NCI-H2107 treated with DMSO at 0.1 percent for 48 hours (cell line): ENCODE measurements at regions not wholly inside any gene's neighbourhood (a gene's known extent, or its start where the extent isn't known, plus 50 kb on each side); places are given as distances from the start of the nearest gene placed in this dataset.
"Not testable (repeated sequence)": the region's sequence is repeated elsewhere in the genome, so short reads cannot be mapped to it uniquely, and the experiment has no call there.

ENCODE experiments used
- DNase-seq: peaks from one replicate; lab custom pipeline; 2025; ENCODE audit not compliant: unreplicated experiment; lab: John Stamatoyannopoulos, UW

- DNase-seq: no peak
These were observed 280.6 kb upstream of the DEFB112 start for GRCh38 chr6:50330347-50330746.

DNA sequence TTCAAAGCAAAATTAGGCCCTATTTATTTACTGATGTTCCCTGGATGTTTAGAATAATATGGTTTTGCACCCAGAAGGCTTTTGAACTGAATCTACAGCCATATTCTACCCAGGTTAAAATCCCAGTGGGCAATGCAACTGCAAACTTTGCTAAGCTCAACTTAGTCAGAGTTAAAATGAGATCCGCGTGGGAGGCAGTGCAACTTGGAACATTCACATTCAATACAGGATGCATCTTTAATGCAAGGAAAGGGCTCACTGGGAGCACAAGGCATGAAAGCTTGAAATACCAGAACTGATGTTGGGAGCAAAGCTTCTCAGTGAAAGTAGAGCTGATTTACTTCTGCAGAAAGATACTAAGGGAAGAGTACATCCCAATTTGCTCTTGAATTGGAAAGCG, 281.2 kb upstream of the DEFB112 start:
- no peak for DNase-seq

- no peak for DNase-seq
These were observed 284.0 kb upstream of the DEFB112 start for GRCh38 chr6:50333696-50334095.

DNA sequence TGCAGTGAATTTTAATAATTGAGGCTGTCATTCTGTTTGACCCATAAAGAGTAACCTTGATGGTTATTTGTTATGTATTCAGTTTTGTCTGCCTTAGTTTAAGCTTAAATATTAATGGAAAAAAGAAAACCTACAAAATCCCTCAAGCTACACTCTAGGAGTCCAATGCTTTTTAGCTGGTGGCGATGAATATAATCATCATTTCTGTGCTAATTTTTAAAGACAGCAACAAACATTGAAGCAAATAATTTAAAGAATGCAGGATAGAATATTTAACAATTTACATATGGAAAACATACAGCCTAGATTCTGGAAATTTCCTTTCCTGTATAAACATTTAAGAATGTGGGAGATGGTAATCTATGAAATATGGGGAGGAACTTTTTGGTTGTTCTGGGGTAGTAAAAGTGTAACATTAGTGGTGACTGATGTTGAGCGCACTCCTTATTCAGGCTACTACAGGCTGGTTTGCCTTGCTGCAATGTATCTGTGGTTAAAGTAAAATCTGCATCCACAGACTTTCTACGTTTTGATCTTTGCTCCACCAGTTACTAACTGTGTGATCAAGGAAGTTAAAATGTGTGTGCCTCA, 287.9 kb upstream of the DEFB112 start:
- DNase-seq: no peak

DNA sequence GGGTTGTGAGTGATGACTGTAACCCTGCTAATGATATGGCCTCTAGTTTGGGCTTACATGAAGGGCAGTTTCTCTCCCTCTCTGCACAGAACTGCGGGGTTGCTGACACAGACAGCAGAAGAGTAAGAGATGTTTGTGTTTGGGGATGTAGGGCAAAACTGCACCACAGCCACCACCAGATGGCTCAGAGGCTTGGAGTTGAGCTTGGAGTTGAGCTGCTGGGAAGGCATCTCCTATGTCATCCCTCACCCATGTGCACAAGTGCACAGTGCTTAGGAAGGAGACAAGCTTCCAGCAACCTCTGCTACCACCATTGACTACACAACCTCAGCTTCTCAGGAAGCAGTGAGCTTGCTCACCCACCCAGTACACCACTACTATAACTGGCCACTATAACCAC, 303.9 kb upstream of the DEFB112 start:
- DNase-seq: no peak

- no peak for DNase-seq
These were observed 308.4 kb upstream of the DEFB112 start for GRCh38 chr6:50358113-50358512.

- DNase-seq: no peak
These were observed 312.1 kb upstream of the DEFB112 start for GRCh38 chr6:50361641-50362331.

DNA sequence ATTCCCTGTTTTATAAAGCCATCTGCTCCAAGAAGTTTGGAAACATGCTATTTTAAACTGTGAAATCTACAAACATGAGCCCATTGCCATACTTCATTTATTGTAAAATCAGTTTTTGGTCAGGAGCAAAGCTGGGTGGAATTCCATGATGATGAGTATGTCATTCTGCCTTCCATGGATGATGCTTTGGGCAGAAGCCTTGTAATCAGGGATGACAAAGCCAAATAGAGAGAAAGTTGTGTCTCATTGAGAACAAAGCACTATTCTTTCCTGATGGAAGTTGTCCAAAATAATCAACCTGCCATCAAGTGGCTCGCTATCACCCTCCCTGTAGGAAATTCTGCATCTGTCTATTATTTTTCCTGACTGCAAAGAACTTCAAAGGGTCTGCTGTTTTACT, 313.0 kb upstream of the DEFB112 start:
- DNase-seq: no peak

DNA sequence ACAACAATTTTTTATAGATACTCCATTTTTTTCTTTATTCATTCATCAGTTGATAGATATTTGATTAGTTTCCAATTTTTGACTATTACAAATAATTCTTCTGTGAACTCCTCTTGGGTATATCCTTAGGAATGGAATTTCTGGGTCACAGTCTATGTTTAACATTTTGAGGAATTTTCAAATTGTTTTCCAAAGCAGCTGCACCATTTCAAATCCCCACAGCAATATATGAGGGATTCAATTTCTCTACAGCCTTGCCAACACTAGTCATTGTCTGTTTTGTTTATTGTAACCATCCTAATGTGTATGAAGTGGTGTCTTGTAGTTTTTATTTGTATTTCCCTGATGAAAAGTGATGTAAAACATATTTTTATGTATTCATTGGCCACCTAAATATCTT, 320.3 kb upstream of the DEFB112 start:
- no peak for DNase-seq

GRCh38 chr6:50380406-50381098, 330.8 kb upstream of the DEFB112 start:
- no peak for DNase-seq

GRCh38 chr6:50381099-50381415, 331.3 kb upstream of the DEFB112 start:
- DNase-seq: no peak

- DNase-seq: no peak
These were observed 322.9 kb upstream of the TFAP2D start for GRCh38 chr6:50390416-50390815.

- not testable (repeated sequence) for DNase-seq
These were observed 319.2 kb upstream of the TFAP2D start for GRCh38 chr6:50394139-50394538.

DNA sequence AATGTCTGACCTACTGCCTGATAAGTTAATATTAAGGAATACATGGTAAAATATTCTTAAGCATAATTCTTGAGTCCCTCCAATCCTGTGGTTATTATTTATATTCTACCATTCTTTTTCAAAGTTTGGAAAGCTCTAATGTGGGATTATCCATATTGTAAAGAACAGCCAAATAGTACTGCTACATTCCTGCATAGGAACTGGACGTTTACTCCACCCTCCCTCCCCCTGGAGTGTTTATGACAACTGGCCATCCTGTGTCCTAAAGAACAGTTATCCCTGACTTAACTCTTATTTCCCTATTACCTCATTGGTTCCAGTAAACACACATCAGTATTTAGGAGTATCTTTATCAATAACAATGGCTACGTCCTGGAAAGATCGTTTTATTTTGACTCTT, 308.7 kb upstream of the TFAP2D start:
- DNase-seq: no peak

DNA sequence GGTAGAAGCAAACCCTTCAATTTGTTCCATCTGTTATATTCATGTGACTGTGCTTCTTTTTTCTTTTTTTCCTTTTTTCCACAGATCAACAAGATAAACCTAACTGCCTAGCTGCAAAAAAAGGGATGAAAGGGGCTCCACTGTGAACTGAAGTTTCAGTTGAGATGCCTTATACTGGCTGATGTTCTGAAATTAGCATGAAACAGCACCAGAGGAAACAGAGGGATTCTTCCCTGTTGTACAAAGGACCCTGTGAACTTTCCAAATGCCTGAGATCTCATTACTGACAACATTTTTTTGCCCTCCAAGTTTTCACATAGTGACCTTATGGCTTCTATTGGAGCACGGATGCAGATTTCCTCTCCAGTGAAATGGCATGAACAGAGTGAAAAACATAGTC, 302.7 kb upstream of the TFAP2D start:
- no peak for DNase-seq

GRCh38 chr6:50421041-50421440, 292.3 kb upstream of the TFAP2D start:
- DNase-seq: not testable (repeated sequence)

DNA sequence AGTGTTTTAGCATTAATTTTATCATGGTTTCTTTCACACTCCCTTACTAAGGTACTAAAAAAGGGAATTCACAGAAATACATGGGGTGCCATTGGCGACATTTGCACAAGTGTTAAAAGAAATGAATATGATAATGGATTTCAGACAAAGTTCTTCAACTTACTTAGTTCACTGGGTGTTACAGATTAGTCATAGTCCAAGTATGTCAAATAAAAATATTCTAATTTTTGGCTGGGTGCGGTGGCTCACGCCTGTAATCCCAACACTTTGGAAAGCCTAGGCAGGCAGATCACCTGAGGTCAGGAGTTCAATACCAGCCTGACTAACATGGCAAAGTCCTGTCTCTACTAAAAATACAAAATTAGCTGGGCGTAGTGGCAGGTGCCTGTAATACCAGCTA, 286.1 kb upstream of the TFAP2D start:
- DNase-seq: no peak

DNA sequence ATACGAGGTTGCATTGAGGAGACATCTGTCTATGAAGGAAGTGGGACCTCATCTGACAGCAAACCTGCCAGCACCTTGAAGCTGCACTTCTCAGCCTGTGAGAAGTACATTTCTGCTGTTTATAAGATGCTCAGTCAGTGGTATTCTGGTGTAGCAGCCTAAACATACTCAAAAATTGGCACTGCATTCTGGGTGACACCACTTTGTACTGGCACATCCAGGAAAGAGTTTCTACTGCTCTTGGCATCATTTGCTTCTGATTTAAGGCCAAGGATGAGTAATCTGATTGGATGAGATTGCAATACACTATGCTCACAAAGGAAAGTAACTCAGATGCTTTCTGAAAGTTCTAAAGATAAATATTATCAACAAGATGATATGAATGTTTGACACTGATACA, 275.4 kb upstream of the TFAP2D start:
- no peak for DNase-seq

DNA sequence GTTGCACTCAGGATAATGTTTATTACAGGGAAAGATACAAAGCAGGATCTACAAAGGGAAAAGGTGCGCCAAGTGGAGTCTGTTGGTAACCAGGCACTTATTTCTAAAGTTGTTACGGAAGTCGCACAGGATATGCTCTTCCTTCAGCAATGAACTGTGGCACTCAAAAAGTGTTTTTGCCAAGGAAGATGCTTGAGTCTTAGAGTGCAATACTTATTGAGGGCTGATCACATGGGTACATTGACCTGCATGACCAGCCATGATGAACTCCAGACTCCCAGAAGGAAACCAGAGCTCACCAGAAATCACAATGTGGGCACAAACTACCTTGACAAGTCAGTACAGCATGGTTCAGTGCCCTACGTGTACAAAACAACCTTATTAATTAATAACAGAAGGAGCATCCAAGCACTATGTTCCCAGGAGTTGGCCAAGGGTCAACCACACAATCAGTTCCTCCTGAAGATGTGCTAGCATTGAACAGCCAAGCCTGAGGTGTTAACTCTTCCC, 270.7 kb upstream of the TFAP2D start:
- no peak for DNase-seq

DNA sequence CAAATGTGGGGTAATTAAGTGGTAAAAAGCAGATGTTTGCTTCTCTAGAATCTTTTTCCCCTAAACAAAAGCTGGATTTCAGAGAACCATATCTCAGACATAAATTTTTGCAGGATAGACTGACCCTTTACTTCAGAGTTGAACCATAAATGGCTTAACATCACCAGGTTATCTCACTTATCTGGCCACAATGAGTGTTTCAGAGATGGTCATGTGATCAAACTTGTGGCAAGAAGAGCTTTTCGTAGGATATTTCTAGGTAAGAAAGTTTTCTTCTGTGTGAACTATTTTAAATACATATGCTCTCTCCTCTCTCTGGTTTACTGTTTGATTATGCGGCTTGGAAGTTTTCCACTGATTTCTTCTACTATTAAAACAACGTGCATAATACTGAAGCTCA, 270.2 kb upstream of the TFAP2D start:
- DNase-seq: no peak

- DNase-seq: no peak
These were observed 264.2 kb upstream of the TFAP2D start for GRCh38 chr6:50449128-50449527.

GRCh38 chr6:50451826-50452400, 261.4 kb upstream of the TFAP2D start:
- DNase-seq: no peak
